ENCODE measurements at regions not wholly inside any gene's neighbourhood (a gene's known extent, or its start where the extent isn't known, plus 50 kb on each side); places are given as distances from the start of the nearest gene placed in this dataset.

- DNase-seq = peak; percentile 31
- intact Hi-C loops (cut with micrococcal nuclease) = no loop called here
- Histone ChIP-seq H3K27me3 (ENCODE audit: low read depth) (no peaks in the 10 kb centered on the region), H3K9me3 (replicated peaks) (no peaks in the 10 kb centered on the region), H3K36me3 (no peaks in the 10 kb centered on the region), H3K4me1 (peaks cover 71% of the 10 kb centered on the region), H3K27ac (replicated peaks) (peak overlapping the region; percentile 69), H3K4me3 (no peak overlapping the region)
- TF ChIP-seq, protein P1, sequence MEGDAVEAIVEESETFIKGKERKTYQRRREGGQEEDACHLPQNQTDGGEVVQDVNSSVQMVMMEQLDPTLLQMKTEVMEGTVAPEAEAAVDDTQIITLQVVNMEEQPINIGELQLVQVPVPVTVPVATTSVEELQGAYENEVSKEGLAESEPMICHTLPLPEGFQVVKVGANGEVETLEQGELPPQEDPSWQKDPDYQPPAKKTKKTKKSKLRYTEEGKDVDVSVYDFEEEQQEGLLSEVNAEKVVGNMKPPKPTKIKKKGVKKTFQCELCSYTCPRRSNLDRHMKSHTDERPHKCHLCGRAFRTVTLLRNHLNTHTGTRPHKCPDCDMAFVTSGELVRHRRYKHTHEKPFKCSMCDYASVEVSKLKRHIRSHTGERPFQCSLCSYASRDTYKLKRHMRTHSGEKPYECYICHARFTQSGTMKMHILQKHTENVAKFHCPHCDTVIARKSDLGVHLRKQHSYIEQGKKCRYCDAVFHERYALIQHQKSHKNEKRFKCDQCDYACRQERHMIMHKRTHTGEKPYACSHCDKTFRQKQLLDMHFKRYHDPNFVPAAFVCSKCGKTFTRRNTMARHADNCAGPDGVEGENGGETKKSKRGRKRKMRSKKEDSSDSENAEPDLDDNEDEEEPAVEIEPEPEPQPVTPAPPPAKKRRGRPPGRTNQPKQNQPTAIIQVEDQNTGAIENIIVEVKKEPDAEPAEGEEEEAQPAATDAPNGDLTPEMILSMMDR (IDR thresholded peaks at IDR 0.05; ENCODE audit: borderline replicate concordance) = no peak
Measured at GRCh38 chr7:16026253-16027020, 340.0 kb upstream of the MEOX2 start.

DNA sequence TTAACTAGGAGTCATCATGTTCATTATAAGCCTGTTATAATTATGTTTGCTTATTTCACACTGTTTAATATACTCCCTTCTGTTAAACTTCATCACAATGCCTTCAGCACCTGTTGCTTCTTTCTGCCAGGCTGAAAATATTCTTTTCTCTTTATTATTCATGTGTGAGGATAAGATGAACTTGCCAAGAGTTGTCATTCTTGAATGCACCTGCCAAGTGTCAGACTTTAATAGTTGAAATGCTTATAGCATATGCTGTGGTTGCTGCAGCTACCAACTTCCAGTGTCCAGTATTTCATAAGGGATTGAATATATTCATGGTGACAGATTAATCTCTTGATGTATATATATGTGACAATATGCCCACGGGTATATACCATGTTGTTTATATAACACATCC is 339.2 kb upstream of the MEOX2 start:
- Histone ChIP-seq H3K27ac (replicated peaks) (peak overlapping the region; percentile 69), H3K4me1 (peaks cover 68% of the 10 kb centered on the region), H3K27me3 (ENCODE audit: low read depth) (no peaks in the 10 kb centered on the region), H3K36me3 (no peaks in the 10 kb centered on the region), H3K4me3 (no peak overlapping the region), H3K9me3 (replicated peaks) (no peaks in the 10 kb centered on the region)
- DNase-seq = no peak
- TF ChIP-seq, protein P1 (IDR thresholded peaks at IDR 0.05; ENCODE audit: borderline replicate concordance) = no peak
- intact Hi-C loops (cut with micrococcal nuclease) = no loop called here

DNA sequence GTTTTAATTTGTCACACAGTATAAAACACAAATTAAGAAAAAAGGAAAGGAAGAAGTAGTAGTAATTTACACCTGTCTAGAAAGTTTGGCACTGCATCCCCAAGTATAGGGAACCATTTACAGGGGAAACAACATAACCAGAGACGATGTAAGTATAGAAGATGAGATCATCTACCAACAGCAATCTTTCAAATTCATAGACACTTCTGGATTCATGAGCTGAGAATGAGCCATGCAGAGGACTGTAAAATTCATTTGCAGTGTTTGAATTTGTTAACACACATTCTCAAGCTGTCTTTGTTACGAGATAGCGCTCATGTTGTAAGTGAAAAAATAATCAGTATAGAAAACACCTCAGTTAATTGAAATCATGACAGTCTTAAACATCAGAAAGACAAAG is 337.0 kb upstream of the MEOX2 start:
- H3K27me3 ChIP-seq (ENCODE audit: low read depth) = no peaks in the 10 kb centered on the region
- H3K4me3 ChIP-seq = no peak overlapping the region
- intact Hi-C loops (cut with micrococcal nuclease) = no loop called here
- H3K9me3 ChIP-seq (replicated peaks) = no peaks in the 10 kb centered on the region
- no peak for DNase-seq
- H3K36me3 ChIP-seq = no peaks in the 10 kb centered on the region
- TF ChIP-seq, protein P1 (IDR thresholded peaks at IDR 0.05; ENCODE audit: borderline replicate concordance) = no peak
- H3K27ac ChIP-seq (replicated peaks) = no peak overlapping the region
- H3K4me1 ChIP-seq = peaks cover 63% of the 10 kb centered on the region

- H3K4me1 ChIP-seq = peaks cover 58% of the 10 kb centered on the region
- no peak overlapping the region for H3K27ac ChIP-seq (replicated peaks)
- TF ChIP-seq, protein P1 (IDR thresholded peaks at IDR 0.05; ENCODE audit: borderline replicate concordance) = no peak
- H3K36me3 ChIP-seq = no peaks in the 10 kb centered on the region
- no peaks in the 10 kb centered on the region for H3K27me3 ChIP-seq (ENCODE audit: low read depth)
- H3K4me3 ChIP-seq = no peak overlapping the region
- no peak for DNase-seq
- H3K9me3 ChIP-seq (replicated peaks) = no peaks in the 10 kb centered on the region
- intact Hi-C loops (cut with micrococcal nuclease) = no loop called here
Measured at GRCh38 chr7:16023046-16023445, 336.6 kb upstream of the MEOX2 start.

GRCh38 chr7:16021851-16022250 is 335.4 kb upstream of the MEOX2 start:
- no peak overlapping the region for H3K4me3 ChIP-seq
- no peaks in the 10 kb centered on the region for H3K27me3 ChIP-seq (ENCODE audit: low read depth)
- TF ChIP-seq, protein P1 (IDR thresholded peaks at IDR 0.05; ENCODE audit: borderline replicate concordance) = no peak
- peaks cover 46% of the 10 kb centered on the region for H3K4me1 ChIP-seq
- DNase-seq = no peak
- no peaks in the 10 kb centered on the region for H3K9me3 ChIP-seq (replicated peaks)
- H3K36me3 ChIP-seq = no peaks in the 10 kb centered on the region
- H3K27ac ChIP-seq (replicated peaks) = no peak overlapping the region
- intact Hi-C loops (cut with micrococcal nuclease) = no loop called here
